GM12864 (cell line): ENCODE measurements at regions not wholly inside any gene's neighbourhood (a gene's known extent, or its start where the extent isn't known, plus 50 kb on each side); places are given as distances from the start of the nearest gene placed in this dataset.

Experiments
- DNase-seq: peaks from one replicate; pipeline ENCODE4 v3.0.0-alpha.2; 2011; ENCODE audit warnings: low read depth
- H3K4me3 ChIP-seq: 2 replicates; pipeline ENCODE4 v1.5.1; 2011; ENCODE audit warnings: mild to moderate bottlenecking, low read depth, low read length, control low read depth
- CTCF ChIP-seq: IDR thresholded peaks from 2 replicates; pipeline ENCODE4 v1.5.1; 2011; ENCODE audit warnings: low read depth, mild to moderate bottlenecking, moderate library complexity, low read length, control low read depth, inconsistent platforms; ENCODE audit errors: missing control alignments

GRCh38 chr5:152315942-152316341 is 89.1 kb downstream of the NMUR2 start:
- H3K4me3 ChIP-seq: no peak overlapping the region
- TF ChIP-seq CTCF: no peak
- no peak for DNase-seq

- no peak for TF ChIP-seq CTCF
- DNase-seq: no peak
- H3K4me3 ChIP-seq: no peak overlapping the region
Measured at GRCh38 chr5:152314196-152314829, 90.8 kb downstream of the NMUR2 start.

- no peak for DNase-seq
- no peak overlapping the region for H3K4me3 ChIP-seq
- no peak for TF ChIP-seq CTCF
Measured at GRCh38 chr5:152309926-152310450, 95.1 kb downstream of the NMUR2 start.

- H3K4me3 ChIP-seq: no peak overlapping the region
- no peak for TF ChIP-seq CTCF
- no peak for DNase-seq
Measured at GRCh38 chr5:152306386-152306785, 98.7 kb downstream of the NMUR2 start.

- H3K4me3 ChIP-seq: no peak overlapping the region
- TF ChIP-seq CTCF: no peak
- DNase-seq: no peak
Measured at GRCh38 chr5:152305525-152305924, 99.6 kb downstream of the NMUR2 start.

GRCh38 chr5:152303841-152304240 is 101.2 kb downstream of the NMUR2 start:
- no peak for TF ChIP-seq CTCF

GRCh38 chr5:152297866-152298265 is 107.2 kb downstream of the NMUR2 start:
- DNase-seq: no peak
- H3K4me3 ChIP-seq: no peak overlapping the region
- TF ChIP-seq CTCF: no peak

More at GRCh38 chr5:152303841-152304240, 101.2 kb downstream of the NMUR2 start:
- DNase-seq: no peak
- H3K4me3 ChIP-seq: no peak overlapping the region
